ENCODE measurements at regions not wholly inside any gene's neighbourhood (a gene's known extent, or its start where the extent isn't known, plus 50 kb on each side); places are given as distances from the start of the nearest gene placed in this dataset.
"Not testable (repeated sequence)": the region's sequence is repeated elsewhere in the genome, so short reads cannot be mapped to it uniquely, and the experiment has no call there.

GRCh38 chr1:238399558-238399957 lies 508.8 kb upstream of the ZP4 start:
- no peak for DNase-seq (ENCODE audit: low read depth in 3 of 3, low spot score in 1 of 3)

- DNase-seq (ENCODE audit: low read depth in 3 of 3, low spot score in 1 of 3) = no peak
Measured at GRCh38 chr1:238396140-238396539, 505.4 kb upstream of the ZP4 start.

GRCh38 chr1:238384381-238384780 lies 493.7 kb upstream of the ZP4 start:
- no peak for DNase-seq (ENCODE audit: low read depth in 3 of 3, low spot score in 1 of 3)

GRCh38 chr1:238380167-238380566 lies 489.4 kb upstream of the ZP4 start:
- DNase-seq (ENCODE audit: low read depth in 3 of 3, low spot score in 1 of 3) = no peak

GRCh38 chr1:238379446-238379845 lies 488.7 kb upstream of the ZP4 start:
- DNase-seq (ENCODE audit: low read depth in 3 of 3, low spot score in 1 of 3) = not testable (repeated sequence)

GRCh38 chr1:238377280-238377919 lies 486.7 kb upstream of the ZP4 start:
- DNase-seq (ENCODE audit: low read depth in 3 of 3, low spot score in 1 of 3) = no peak

GRCh38 chr1:238370599-238370998 lies 479.9 kb upstream of the ZP4 start:
- no peak for DNase-seq (ENCODE audit: low read depth in 3 of 3, low spot score in 1 of 3)

- DNase-seq (ENCODE audit: low read depth in 3 of 3, low spot score in 1 of 3) = no peak
Measured at GRCh38 chr1:238364214-238364892, 473.6 kb upstream of the ZP4 start.

GRCh38 chr1:238360474-238360873 lies 469.8 kb upstream of the ZP4 start:
- DNase-seq (ENCODE audit: low read depth in 3 of 3, low spot score in 1 of 3) = no peak

- no peak for DNase-seq (ENCODE audit: low read depth in 3 of 3, low spot score in 1 of 3)
Measured at GRCh38 chr1:238350471-238350870, 459.7 kb upstream of the ZP4 start.

- DNase-seq (ENCODE audit: low read depth in 3 of 3, low spot score in 1 of 3) = no peak
Measured at GRCh38 chr1:238346340-238346739, 455.6 kb upstream of the ZP4 start.

GRCh38 chr1:238345837-238346236 lies 455.1 kb upstream of the ZP4 start:
- DNase-seq (ENCODE audit: low read depth in 3 of 3, low spot score in 1 of 3) = no peak

- DNase-seq (ENCODE audit: low read depth in 3 of 3, low spot score in 1 of 3) = no peak
Measured at GRCh38 chr1:238343852-238344251, 453.1 kb upstream of the ZP4 start.

GRCh38 chr1:238341395-238341794 lies 450.7 kb upstream of the ZP4 start:
- DNase-seq (ENCODE audit: low read depth in 3 of 3, low spot score in 1 of 3) = no peak

GRCh38 chr1:238340989-238341388 lies 450.3 kb upstream of the ZP4 start:
- no peak for DNase-seq (ENCODE audit: low read depth in 3 of 3, low spot score in 1 of 3)

GRCh38 chr1:238336531-238336930 lies 445.8 kb upstream of the ZP4 start:
- no peak for DNase-seq (ENCODE audit: low read depth in 3 of 3, low spot score in 1 of 3)

- DNase-seq (ENCODE audit: low read depth in 3 of 3, low spot score in 1 of 3) = no peak
Measured at GRCh38 chr1:238334170-238334569, 443.4 kb upstream of the ZP4 start.

GRCh38 chr1:238331557-238331956 lies 440.8 kb upstream of the ZP4 start:
- DNase-seq (ENCODE audit: low read depth in 3 of 3, low spot score in 1 of 3) = no peak

- no peak for DNase-seq (ENCODE audit: low read depth in 3 of 3, low spot score in 1 of 3)
Measured at GRCh38 chr1:238329671-238330070, 438.9 kb upstream of the ZP4 start.

- not testable (repeated sequence) for DNase-seq (ENCODE audit: low read depth in 3 of 3, low spot score in 1 of 3)
Measured at GRCh38 chr1:238327033-238327432, 436.3 kb upstream of the ZP4 start.

- not testable (repeated sequence) for DNase-seq (ENCODE audit: low read depth in 3 of 3, low spot score in 1 of 3)
Measured at GRCh38 chr1:238326479-238326878, 435.8 kb upstream of the ZP4 start.

GRCh38 chr1:238324211-238324864 lies 433.6 kb upstream of the ZP4 start:
- no peak for DNase-seq (ENCODE audit: low read depth in 3 of 3, low spot score in 1 of 3)

All from stimulated activated CD4-positive, alpha-beta T cell treated with anti-CD3 and anti-CD28 coated beads, TNF-alpha, amount 100 ng/mL, for 1 hour (primary cell).